Chondrocyte (in vitro differentiated cells): ENCODE measurements at regions not wholly inside any gene's neighbourhood (a gene's known extent, or its start where the extent isn't known, plus 50 kb on each side); places are given as distances from the start of the nearest gene placed in this dataset.

Experiments used
- DNase-seq: peaks from one replicate; pipeline ENCODE4 v3.0.0; 2021; ENCODE audit warnings: mixed read lengths, low spot score
- H3K27ac Mint-ChIP-seq: one replicate; pipeline ENCODE4 v1.8.0; 2021; ENCODE audit warnings: mild to moderate bottlenecking, moderate library complexity, mixed read lengths; ENCODE audit not compliant: unreplicated experiment
- H3K27me3 Mint-ChIP-seq: 2 replicates; pipeline ENCODE4 v1.8.0; 2021; ENCODE audit warnings: low read depth, mixed read lengths
- H3K36me3 Mint-ChIP-seq: 2 replicates; pipeline ENCODE4 v1.8.0; 2021; ENCODE audit warnings: low read depth, mixed read lengths
- H3K4me1 Mint-ChIP-seq: 2 replicates; pipeline ENCODE4 v1.8.0; 2021; ENCODE audit warnings: low read depth, mild to moderate bottlenecking, mixed read lengths
- H3K4me3 Mint-ChIP-seq: one replicate; pipeline ENCODE4 v1.8.0; 2021; ENCODE audit warnings: mild to moderate bottlenecking, moderate library complexity, mixed read lengths; ENCODE audit not compliant: unreplicated experiment
- H3K9me3 Mint-ChIP-seq: 2 replicates; pipeline ENCODE4 v1.8.0; 2021; ENCODE audit warnings: low read depth, mixed read lengths
- TF ChIP-seq, protein P1 (sequence below): fragments of 200-600 bp; sonication (generic); IDR thresholded peaks from 2 replicates; pipeline ENCODE4 v1.5.0; 2021; ENCODE audit warnings: antibody characterized with exemption, mild to moderate bottlenecking, moderate library complexity

- Mint-ChIP-seq H3K4me3 (no peak overlapping the region), H3K27ac (no peak overlapping the region), H3K4me1 (no peaks in the 10 kb centered on the region), H3K36me3 (no peaks in the 10 kb centered on the region), H3K9me3 (no peaks in the 10 kb centered on the region), H3K27me3 (no peaks in the 10 kb centered on the region)
- TF ChIP-seq, protein P1, sequence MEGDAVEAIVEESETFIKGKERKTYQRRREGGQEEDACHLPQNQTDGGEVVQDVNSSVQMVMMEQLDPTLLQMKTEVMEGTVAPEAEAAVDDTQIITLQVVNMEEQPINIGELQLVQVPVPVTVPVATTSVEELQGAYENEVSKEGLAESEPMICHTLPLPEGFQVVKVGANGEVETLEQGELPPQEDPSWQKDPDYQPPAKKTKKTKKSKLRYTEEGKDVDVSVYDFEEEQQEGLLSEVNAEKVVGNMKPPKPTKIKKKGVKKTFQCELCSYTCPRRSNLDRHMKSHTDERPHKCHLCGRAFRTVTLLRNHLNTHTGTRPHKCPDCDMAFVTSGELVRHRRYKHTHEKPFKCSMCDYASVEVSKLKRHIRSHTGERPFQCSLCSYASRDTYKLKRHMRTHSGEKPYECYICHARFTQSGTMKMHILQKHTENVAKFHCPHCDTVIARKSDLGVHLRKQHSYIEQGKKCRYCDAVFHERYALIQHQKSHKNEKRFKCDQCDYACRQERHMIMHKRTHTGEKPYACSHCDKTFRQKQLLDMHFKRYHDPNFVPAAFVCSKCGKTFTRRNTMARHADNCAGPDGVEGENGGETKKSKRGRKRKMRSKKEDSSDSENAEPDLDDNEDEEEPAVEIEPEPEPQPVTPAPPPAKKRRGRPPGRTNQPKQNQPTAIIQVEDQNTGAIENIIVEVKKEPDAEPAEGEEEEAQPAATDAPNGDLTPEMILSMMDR, result no peak
- no peak for DNase-seq
These were observed 165.7 kb downstream of the YIPF5 start for GRCh38 chr5:144004751-144005150.

DNA sequence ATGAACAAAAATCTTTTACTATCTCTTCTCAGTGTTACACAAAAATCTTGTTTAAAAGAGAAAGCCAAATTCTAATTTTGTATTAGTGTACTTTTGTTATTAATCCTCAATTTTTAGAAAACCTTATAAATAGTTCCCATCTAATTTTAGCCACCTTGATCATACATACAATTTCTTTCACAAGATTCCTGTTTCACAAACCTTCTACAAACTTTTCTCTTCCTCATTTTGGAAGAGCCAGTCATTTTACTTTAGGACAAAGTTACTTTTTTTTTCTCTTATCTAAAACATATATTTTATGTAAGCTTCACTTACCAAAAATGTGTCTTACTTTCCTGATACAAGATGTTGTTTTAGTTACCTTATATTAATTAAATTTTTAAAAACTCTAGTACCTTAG, 161.3 kb downstream of the YIPF5 start:
- Mint-ChIP-seq H3K27me3 (no peaks in the 10 kb centered on the region), H3K4me1 (no peaks in the 10 kb centered on the region), H3K27ac (no peak overlapping the region), H3K36me3 (peaks cover 1% of the 10 kb centered on the region), H3K9me3 (peaks cover 17% of the 10 kb centered on the region), H3K4me3 (no peak overlapping the region)
- no peak for DNase-seq
- TF ChIP-seq, protein P1, result no peak

DNA sequence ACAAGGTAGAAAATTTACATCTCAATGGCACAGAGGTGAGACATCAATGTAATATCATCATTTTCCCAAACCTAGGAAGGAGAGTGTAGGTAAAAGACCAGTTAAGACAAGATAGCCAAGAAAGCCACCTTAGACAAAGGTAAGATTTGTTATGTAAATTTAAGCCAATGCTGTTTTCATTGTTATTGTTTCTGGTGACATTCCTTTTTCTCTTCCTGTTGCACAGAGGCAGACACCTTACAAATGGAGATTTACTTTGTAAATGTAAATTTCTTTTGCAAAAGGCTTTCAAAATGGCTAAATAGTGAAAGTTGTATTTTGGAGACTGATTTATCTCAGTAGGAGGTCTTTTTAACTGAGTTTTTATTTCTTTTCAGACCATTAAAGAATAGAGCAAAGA, 159.1 kb downstream of the YIPF5 start:
- Mint-ChIP-seq H3K9me3 (peaks cover 20% of the 10 kb centered on the region), H3K4me3 (no peak overlapping the region), H3K27ac (no peak overlapping the region), H3K4me1 (no peaks in the 10 kb centered on the region), H3K27me3 (no peaks in the 10 kb centered on the region), H3K36me3 (peaks cover 1% of the 10 kb centered on the region)
- DNase-seq, result no peak
- TF ChIP-seq, protein P1, result no peak

DNA sequence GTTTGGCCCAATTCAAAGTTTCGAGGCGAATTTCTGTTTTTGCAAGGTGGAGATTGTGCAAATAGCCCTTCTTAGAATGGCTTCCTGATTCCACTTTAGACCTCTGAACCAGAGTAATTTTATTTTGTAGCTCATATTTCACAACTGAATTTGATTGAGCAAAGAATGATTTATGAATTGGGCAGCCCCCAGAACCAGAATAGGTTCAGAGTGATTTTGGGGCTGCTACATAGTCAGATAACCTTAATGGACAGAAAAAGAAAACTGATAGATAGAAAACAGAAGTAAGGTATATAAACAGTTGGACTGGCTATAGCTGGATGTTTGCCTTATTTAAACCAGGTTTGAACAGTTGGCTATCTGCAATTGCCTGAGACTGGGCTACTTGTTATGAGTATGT, 156.6 kb downstream of the YIPF5 start:
- peaks cover 2% of the 10 kb centered on the region for H3K27me3 Mint-ChIP-seq
- H3K36me3 Mint-ChIP-seq, result peaks cover 1% of the 10 kb centered on the region
- H3K9me3 Mint-ChIP-seq, result peaks cover 20% of the 10 kb centered on the region
- peaks cover under 1% of the 10 kb centered on the region for H3K4me1 Mint-ChIP-seq
- DNase-seq, result no peak
- TF ChIP-seq, protein P1, result no peak
- H3K4me3 Mint-ChIP-seq, result no peak overlapping the region
- no peak overlapping the region for H3K27ac Mint-ChIP-seq

DNA sequence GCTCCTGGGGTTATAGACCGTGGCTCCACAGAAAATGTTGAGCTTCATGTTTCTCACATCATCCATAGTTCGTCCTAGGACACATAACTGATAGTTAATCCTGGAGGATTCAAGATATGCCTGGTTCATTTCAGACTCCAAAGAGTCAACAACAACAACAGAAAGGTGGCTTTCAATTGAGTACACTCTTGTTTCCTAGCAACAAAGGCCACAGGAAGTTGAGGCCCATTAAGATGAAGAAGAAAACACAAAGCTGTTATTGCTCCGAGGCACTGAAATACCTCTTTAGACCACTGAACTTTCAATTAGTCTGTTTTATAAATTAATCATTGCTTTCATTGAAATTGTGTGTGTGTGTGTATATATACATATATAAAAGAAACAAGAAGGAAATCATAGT, 154.5 kb downstream of the YIPF5 start:
- Mint-ChIP-seq H3K27ac (no peak overlapping the region), H3K4me1 (peaks cover 6% of the 10 kb centered on the region), H3K9me3 (peaks cover 15% of the 10 kb centered on the region), H3K27me3 (peaks cover 2% of the 10 kb centered on the region), H3K4me3 (no peak overlapping the region), H3K36me3 (no peaks in the 10 kb centered on the region)
- DNase-seq, result no peak
- TF ChIP-seq, protein P1, result no peak
